OCI-LY7 (cell line): ENCODE measurements at regions not wholly inside any gene's neighbourhood (a gene's known extent, or its start where the extent isn't known, plus 50 kb on each side); places are given as distances from the start of the nearest gene placed in this dataset.

ENCODE experiments used
- CTCF ChIP-seq: fragments of 200-600 bp; sonication (generic); conservative IDR thresholded peaks from 2 replicates; pipeline ENCODE4 v1.5.1; 2014; ENCODE audit warnings: mild to moderate bottlenecking, antibody characterized with exemption, low read length, moderate library complexity, mixed read lengths
- EZH2phosphoT487 ChIP-seq: fragments of 200-600 bp; sonication (generic); IDR thresholded peaks from 2 replicates; pipeline ENCODE4 v1.6.1; 2018; ENCODE audit warnings: low read depth, borderline replicate concordance, mild to moderate bottlenecking, mixed run types, antibody characterized with exemption, low read length, moderate library complexity, mixed read lengths

DNA sequence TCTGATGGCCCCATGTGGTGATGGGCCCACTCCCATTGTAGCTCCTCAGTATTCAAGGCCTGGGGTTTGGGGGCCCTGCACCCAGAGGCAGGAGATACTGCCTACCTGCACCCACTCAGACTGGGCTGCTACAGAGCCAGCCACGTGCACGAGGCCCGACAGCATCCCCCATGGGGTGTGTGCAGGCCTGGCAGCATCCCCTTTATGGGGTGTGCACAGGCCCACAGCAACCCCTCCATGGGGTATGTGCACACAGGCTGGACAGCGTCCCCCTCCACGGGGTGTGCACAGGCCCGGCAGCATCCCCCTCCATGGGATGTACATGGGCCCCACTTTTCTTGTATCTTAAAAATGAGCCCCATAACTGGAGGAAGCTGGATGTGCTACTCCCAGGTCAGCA, 156.0 kb downstream of the RBFOX3 start:
- TF ChIP-seq CTCF = no peak
- TF ChIP-seq EZH2phosphoT487 = no peak
